GM19351 (cell line): ENCODE measurements at regions not wholly inside any gene's neighbourhood (a gene's known extent, or its start where the extent isn't known, plus 50 kb on each side); places are given as distances from the start of the nearest gene placed in this dataset.

Source experiments
- ATAC-seq: cut with Tn5 transposase; IDR thresholded peaks from one replicate; pipeline ENCODE4 v1.9.1; 2021; ENCODE audit warnings: mild to moderate bottlenecking, moderate library complexity; ENCODE audit not compliant: unreplicated experiment

GRCh38 chr18:11279461-11279860, 130.1 kb upstream of the PIEZO2 start:
- no peak for ATAC-seq

GRCh38 chr18:11276678-11277077, 127.3 kb upstream of the PIEZO2 start:
- no peak for ATAC-seq

- ATAC-seq = no peak
These were observed 124.9 kb upstream of the PIEZO2 start for GRCh38 chr18:11274144-11274794.

GRCh38 chr18:11272516-11272915, 123.1 kb upstream of the PIEZO2 start:
- no peak for ATAC-seq

DNA sequence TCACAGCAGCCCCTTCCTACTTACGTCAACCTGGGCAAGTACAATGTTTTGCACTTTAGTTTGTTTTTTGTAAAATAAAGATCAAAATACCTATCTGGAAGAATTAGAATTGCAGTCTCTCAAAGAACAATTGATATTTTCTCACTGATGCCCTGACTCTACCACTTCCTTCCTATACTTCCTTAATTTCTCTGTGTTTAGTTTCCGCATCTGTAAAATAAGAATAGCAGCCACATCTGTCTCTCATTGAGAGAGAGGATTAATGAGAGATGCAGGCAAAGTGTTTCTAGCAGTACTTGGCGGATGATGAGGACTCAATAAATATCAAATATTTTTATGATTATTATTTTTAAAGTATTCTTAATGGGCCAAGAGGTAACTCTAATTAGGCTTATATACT, 122.6 kb upstream of the PIEZO2 start:
- no peak for ATAC-seq

DNA sequence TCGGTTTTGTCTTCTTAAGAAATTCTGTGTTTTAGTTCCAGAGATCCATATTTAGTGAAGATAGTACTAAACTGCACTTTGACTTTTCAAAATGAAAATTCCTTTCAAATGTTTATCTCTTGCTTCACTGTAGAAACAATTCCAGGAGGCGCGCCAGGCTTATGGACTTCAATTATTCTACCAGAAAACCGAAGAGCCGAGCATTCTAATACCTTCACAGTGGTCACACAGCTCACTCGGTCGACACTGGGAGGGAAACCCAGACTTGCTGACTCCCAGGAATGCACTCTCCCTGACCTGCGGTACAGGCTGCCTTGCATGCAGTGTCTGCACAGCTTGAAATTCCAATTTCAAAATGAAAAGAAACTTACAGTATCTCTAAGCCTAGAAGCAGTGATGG, 119.9 kb upstream of the PIEZO2 start:
- no peak for ATAC-seq

GRCh38 chr18:11268741-11269233, 119.4 kb upstream of the PIEZO2 start:
- no peak for ATAC-seq

GRCh38 chr18:11268153-11268552, 118.8 kb upstream of the PIEZO2 start:
- no peak for ATAC-seq

DNA sequence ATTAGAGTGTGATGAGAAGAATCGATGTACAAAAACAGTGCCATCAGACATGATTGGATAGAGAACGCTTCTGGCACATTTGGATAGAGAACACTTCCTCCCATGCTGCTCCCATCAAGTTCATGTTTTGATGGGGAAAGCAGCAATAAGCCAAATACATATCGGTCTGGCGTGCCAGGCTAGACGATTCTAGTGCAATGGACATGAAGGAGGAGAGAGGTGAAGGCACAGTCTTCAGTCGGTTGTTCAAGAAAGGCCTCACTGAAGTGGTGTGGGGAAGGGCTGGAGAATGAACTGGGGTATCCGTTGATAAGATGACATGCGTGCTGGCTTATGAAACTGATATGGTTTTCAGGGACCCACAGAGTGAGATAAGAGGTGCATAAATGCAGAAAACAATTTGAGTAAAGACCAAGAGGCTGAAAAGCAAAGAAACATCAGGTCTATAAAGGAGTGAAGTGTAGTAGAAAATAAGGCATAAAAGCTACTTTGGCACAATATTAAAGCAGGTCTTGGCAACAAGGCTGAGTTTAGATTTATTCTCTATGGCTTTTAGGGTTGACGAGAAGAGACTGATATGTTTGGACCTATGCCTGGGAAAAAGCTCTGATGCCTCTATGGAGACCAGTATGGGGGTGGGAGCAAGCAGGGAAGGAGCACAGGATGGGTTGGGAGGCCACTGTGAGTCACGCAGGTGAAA, 117.6 kb upstream of the PIEZO2 start:
- no peak for ATAC-seq

- no peak for ATAC-seq
These were observed 112.1 kb upstream of the PIEZO2 start for GRCh38 chr18:11261486-11261885.

DNA sequence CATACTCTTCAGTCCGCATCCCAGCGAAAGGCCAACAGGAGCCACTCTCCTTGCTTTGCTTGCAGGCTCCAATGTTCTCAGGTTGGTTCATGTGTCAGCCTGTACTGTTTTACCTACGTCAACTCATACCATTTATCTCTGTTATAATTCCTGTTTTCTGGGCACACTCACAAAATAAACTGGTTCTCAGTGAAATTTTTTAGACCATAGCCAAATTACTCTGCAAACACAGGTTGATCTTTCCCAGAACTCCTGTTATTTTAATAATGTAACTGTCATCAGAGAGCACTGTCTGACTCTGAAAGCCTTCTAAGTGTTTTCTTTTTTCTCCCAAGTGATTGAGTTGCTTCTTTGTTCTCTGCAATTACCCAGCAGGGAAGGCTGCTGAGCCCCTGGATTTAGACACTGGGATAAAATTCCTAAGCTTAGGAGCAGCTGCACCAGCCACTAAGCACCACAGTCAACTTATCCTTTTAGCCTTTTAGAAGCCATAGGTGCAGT, 111.6 kb upstream of the PIEZO2 start:
- ATAC-seq = no peak

- no peak for ATAC-seq
These were observed 110.2 kb upstream of the PIEZO2 start for GRCh38 chr18:11259469-11260150.

- no peak for ATAC-seq
These were observed 108.8 kb upstream of the PIEZO2 start for GRCh38 chr18:11258039-11258610.

DNA sequence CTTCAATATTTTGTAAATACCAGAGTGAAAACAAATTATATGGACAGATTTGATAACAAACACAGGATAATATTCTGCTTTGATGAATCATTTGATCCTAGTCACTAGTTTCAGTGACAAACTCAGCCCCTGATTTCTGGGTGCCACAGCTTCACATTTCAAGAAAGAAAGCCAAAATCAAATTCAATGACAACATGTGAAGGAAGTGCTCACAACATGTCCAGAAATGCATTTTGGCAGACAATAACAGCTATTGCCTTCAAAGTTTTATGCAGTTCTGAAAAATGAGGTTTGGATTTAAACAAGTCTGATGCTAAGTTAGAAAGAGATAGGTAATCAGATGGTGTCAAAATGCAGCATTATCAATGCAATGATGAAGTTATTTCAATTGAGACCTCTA, 106.9 kb upstream of the PIEZO2 start:
- no peak for ATAC-seq

DNA sequence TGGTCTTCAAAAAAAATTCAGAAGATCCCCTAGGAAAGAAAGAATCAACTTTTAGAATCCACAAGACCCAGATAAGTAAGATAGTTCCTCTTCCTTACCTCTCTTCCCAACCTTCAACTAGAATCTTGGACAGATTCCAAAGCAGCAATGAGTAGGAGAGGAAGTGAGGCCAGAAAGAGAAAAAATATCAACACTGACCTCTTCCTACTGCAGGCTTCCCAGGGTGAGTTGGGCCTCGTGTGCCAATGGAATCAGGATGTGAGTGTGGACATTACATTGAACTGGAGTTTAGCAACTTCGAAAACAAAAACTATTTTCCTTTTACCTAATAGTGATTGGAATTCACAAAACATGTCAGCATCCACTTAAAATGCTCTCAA, 102.5 kb upstream of the PIEZO2 start:
- ATAC-seq = no peak

DNA sequence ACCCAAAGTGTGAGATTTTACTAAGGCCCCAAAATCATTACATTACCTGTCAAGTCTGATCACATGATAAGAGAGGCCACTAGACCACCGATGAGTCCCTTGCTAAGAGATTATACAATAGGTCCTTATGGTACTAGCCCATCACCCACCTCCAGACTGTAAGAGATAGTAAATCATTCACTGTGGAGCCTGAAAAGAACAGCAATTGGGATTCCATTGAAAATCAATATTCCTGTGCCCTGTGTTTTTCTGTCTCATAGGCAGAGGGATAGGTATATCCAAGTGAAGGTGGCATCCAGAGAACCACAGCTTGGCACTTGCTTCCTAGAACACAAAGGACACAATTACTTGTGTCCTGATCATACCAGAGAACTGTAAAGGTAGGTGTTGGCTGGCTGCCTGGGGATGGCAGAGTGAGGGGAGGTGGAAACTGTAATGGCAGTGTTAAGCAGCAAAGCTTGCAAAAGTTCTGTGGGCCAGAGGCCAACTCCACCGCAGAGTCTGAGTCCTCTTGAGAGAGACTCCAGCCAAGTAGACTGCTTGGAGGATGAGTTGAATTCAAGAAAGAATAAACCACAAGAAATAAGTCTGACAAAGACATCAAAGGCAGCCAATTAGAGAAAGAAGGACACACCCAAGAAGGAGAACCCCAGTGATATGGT, 102.0 kb upstream of the PIEZO2 start:
- ATAC-seq = no peak

DNA sequence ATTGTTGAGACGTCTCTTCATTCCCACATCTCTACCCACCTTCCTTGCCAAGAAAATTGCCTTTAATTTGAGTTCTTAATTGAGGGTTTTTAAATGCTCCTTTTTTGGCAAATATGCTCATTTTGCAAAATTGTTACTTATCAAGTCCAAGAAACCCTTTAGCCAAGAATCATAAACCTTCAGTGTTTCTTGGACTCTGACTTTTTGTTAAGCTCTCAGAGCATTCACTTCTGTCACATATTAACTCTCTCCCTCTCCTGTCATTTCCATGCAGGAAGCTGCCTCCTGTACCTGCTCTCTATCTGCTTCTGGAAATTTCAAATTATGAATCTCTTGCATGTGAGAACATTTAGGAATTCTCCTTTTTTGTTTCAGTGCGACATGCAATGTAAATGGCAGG, 100.0 kb upstream of the PIEZO2 start:
- ATAC-seq = no peak

- ATAC-seq = no peak
These were observed 98.1 kb upstream of the PIEZO2 start for GRCh38 chr18:11247381-11247970.

DNA sequence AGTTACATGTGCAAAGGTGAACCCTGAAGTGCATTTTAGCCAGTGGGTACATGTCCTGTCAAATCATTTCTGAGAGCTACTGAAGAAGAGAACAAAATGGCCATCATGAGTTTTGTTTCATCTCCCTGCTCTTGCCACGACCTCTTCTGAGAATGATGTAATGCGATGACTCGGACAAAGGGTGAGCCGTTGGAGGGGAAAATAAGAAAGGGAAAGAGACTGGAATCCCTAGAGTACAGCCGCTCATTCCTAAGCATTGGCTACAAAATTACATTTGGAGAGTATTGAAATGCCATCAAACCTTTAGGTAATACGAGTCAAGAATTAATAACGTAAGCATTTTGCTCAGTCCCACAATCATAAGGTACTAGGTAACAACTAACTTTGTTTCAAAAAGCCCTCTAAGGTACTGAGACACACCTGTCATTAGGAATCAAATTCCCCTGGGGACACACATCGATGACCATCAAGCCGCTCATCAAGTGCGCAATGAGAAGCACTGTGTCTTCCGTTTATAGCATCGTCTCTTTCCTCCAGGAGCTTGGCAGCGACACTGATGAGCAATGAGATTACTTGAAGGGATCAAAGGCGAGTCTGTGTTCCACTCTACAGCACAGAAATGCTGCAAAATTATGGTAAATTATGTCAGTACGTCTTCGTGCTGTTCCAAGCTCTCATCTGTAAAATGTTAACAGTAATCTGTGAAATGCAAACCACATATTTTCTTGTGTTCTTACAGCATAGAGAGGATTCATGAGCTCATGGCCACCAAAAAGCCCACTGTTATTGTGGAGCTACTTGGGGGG, 97.3 kb upstream of the PIEZO2 start:
- no peak for ATAC-seq

DNA sequence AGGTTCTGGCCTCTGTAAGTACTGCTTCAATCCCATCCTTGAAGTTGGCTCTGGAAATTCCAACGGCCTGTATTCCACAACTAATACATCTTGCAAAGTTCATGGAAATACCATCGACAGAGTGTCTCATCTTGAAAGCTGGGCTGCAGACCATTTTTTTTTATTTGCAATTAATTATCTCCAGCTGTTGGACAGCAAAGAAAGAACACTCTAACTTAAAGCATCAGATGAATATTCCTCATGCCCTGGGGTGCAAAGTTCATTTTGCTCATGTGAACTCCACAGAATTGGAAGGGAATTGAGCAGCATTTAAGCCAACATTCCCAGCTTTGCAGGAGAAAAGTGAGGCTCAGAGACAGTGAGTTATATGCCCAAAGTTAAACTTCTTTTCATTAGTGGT, 96.5 kb upstream of the PIEZO2 start:
- no peak for ATAC-seq
